Upper lobe of right lung (tissue), 1 donor: ENCODE measurements at regions not wholly inside any gene's neighbourhood (a gene's known extent, or its start where the extent isn't known, plus 50 kb on each side); places are given as distances from the start of the nearest gene placed in this dataset.

Experiments
- ATAC-seq: fragments of 200-7000 bp; cut with Tn5 transposase; one replicate; pipeline ENCODE4 v1.9.1; 2020; ENCODE audit warnings: mild to moderate bottlenecking, moderate library complexity
- DNase-seq: peaks from one replicate; pipeline ENCODE4 v3.0.0-alpha.2; 2020
- H3K27ac ChIP-seq: fragments of 200-600 bp; one replicate; pipeline ENCODE4 v1.8.0; 2022
- H3K27me3 ChIP-seq: fragments of 200-600 bp; one replicate; pipeline ENCODE4 v1.8.0; 2022; ENCODE audit warnings: mild to moderate bottlenecking
- H3K36me3 ChIP-seq: fragments of 200-600 bp; one replicate; pipeline ENCODE4 v1.8.0; 2022
- H3K4me1 ChIP-seq: fragments of 200-600 bp; one replicate; pipeline ENCODE4 v1.8.0; 2022
- H3K4me3 ChIP-seq: fragments of 200-600 bp; one replicate; pipeline ENCODE4 v1.8.0; 2022; ENCODE audit warnings: mild to moderate bottlenecking
- H3K9me3 ChIP-seq: fragments of 200-600 bp; one replicate; pipeline ENCODE4 v1.8.0; 2022
- intact Hi-C: fragments of 100-400 bp; cut with DNase I; formaldehyde crosslinking; loops from one replicate; pipeline ENCODE4 v1.11.0; 2022
- TF ChIP-seq, protein P1 (sequence below): fragments of 200-600 bp; IDR thresholded peaks from one replicate; pipeline ENCODE4 v1.8.0; 2022; ENCODE audit warnings: antibody characterized with exemption
- donor health status: DM: no; HTN: yes; CAD: no; lungs with severe emphysema.

DNA sequence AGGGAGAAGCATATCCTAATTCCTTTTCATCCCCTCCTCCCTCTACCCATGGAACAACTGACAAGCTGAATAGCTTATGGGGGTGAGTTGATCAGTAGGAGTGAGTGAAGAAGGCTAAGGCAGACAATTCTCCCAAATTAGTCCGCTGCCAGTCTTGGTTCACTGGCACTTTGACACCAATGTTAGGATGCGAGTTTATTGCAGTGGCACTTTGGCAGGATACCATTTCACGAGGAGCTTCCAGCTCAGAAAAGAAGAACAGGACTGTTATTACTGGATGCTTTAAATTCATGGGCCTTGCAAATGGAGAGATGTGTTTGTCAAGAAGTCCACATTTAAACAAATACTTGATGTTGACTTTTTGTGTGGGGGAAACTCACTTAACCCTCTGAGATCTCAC, 427.6 kb downstream of the NR2F1-AS1 start:
- Histone ChIP-seq H3K27ac (no peak overlapping the region), H3K27me3 (no peaks in the 10 kb centered on the region), H3K36me3 (no peaks in the 10 kb centered on the region), H3K9me3 (no peaks in the 10 kb centered on the region), H3K4me3 (no peak overlapping the region), H3K4me1 (no peaks in the 10 kb centered on the region)
- intact Hi-C loops: no loop called here
- DNase-seq (no peak), ATAC-seq (no peak)
- TF ChIP-seq, protein P1, sequence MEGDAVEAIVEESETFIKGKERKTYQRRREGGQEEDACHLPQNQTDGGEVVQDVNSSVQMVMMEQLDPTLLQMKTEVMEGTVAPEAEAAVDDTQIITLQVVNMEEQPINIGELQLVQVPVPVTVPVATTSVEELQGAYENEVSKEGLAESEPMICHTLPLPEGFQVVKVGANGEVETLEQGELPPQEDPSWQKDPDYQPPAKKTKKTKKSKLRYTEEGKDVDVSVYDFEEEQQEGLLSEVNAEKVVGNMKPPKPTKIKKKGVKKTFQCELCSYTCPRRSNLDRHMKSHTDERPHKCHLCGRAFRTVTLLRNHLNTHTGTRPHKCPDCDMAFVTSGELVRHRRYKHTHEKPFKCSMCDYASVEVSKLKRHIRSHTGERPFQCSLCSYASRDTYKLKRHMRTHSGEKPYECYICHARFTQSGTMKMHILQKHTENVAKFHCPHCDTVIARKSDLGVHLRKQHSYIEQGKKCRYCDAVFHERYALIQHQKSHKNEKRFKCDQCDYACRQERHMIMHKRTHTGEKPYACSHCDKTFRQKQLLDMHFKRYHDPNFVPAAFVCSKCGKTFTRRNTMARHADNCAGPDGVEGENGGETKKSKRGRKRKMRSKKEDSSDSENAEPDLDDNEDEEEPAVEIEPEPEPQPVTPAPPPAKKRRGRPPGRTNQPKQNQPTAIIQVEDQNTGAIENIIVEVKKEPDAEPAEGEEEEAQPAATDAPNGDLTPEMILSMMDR: no peak

DNA sequence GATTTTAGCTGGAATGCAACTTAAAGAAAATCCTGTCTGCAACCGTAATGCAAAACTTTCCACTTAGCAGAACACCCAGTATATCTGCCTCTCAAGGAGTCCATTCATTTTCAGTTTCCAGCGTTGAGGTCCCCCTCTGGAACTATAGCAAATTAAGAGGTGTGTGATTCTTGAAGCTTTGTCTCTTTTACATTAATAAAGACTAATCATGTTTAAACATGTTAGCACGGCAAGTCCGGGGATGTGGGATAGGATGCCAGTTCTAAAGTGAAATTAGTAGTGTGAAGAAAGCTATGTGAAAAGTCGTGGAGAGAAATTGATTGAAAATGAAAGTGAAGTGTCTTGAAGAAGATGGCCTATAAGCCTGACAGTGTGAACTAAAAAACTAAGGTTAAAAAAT, 429.1 kb downstream of the NR2F1-AS1 start:
- TF ChIP-seq, protein P1: no peak
- Histone ChIP-seq H3K9me3 (no peaks in the 10 kb centered on the region), H3K4me1 (no peaks in the 10 kb centered on the region), H3K27ac (no peak overlapping the region), H3K4me3 (no peak overlapping the region), H3K27me3 (no peaks in the 10 kb centered on the region), H3K36me3 (no peaks in the 10 kb centered on the region)
- ATAC-seq (no peak), DNase-seq (no peak)
- intact Hi-C loops: no loop called here

DNA sequence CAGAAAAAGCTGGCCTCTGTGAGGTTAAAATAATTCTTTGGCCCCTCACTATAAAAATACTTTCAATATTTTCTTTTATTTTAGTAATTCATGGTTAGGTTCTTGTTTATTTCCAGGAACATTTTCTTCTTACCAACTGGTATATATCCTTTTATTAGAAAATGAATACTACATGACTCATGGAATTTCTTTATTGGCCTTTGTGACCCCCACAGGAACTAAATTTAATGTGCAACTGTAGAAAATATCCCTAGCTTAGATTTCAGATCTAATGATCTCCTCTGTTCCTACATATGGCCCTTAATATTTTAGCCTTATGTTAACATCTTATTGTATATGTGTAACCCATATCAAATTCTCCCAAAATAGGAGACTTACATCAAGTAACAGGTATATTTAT, 429.9 kb downstream of the NR2F1-AS1 start:
- Histone ChIP-seq H3K4me1 (no peaks in the 10 kb centered on the region), H3K9me3 (no peaks in the 10 kb centered on the region), H3K4me3 (no peak overlapping the region), H3K36me3 (no peaks in the 10 kb centered on the region), H3K27me3 (no peaks in the 10 kb centered on the region), H3K27ac (no peak overlapping the region)
- TF ChIP-seq, protein P1: no peak
- no peak for DNase-seq
- ATAC-seq: no peak
- intact Hi-C loops: no loop called here

DNA sequence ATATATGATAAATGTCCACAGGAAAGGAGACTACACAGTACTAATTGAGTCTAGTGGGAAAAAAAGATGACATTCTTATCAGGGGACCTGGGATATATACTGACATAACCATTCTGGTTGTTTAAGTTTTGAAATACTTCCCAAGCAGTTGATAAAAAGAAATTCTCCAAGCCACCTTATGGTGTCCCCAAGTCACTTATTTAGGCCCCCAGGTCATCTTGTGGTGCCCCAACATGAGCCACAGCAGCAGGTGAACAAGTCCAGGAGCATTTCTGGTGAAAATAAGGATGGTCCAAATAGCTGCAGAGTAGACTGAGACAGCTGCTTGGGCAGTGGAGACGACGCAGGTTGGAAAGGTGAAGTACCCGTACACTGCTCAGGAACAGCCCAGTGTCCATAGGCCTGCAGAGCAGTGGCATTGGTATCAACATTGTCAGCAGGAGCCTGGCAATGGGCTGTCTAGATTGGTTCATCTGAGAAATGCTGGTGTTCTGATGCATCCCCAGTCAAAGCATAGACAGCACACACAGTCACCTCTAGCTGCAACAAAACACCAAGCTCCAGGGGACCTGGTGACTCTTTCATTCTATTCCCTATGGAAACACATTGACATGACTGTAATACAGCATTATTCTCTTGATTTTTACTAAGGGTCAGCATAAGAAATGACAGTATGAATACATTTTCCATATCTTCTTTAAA, 430.6 kb downstream of the NR2F1-AS1 start:
- no peak for ATAC-seq

DNA sequence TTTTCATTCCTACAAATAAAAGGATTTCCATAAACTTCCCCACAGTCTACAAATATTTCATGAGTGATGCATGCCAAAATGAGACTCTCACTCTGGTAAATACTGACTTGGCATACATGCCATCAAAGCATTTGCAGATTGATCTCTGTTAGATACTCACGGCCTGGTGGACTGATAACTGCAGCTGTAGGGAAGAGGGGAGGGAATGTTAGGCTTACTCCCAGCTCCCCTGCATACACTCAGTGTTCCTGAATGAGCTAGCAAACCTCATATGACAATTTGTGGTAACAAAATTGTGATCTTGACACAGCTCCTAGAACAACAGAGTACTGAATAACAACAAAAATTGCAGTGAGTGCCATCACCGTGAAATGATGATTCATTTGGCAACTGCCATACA, 435.3 kb downstream of the NR2F1-AS1 start:
- no peaks in the 10 kb centered on the region for H3K27me3 ChIP-seq
- ATAC-seq: no peak
- TF ChIP-seq, protein P1: no peak

More for the DNA sequence above, 430.6 kb downstream of the NR2F1-AS1 start:
- no peak for DNase-seq
- H3K36me3 ChIP-seq: no peaks in the 10 kb centered on the region
- TF ChIP-seq, protein P1: no peak
- no peaks in the 10 kb centered on the region for H3K27me3 ChIP-seq
- no peak overlapping the region for H3K4me3 ChIP-seq
- H3K4me1 ChIP-seq: no peaks in the 10 kb centered on the region
- intact Hi-C loops: no loop called here
- no peaks in the 10 kb centered on the region for H3K9me3 ChIP-seq
- no peak overlapping the region for H3K27ac ChIP-seq

DNA sequence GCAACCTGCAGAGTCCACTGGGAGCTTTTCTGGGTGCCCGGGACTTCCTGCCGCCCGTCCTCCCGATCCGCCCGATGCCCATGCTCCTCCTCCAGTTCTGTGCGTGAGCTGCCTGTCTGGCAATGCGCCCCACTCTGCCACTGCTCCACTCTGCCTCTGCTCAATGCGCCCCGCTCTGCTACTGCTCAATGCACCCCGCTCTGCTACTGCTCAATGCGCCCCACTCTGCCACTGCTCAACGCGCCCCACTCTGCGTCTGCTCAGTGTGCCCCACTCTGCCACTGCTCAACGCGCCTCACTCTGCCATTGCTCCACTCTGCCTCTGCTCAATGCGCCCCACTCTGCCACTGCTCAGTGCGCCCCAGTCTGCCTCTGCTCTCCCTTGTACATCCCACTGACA, 436.0 kb downstream of the NR2F1-AS1 start:
- intact Hi-C loops: no loop called here
- TF ChIP-seq, protein P1: no peak
- H3K4me3 ChIP-seq: no peak overlapping the region
- no peaks in the 10 kb centered on the region for H3K4me1 ChIP-seq
- no peak overlapping the region for H3K27ac ChIP-seq
- ATAC-seq: peak; percentile 31
- no peak for DNase-seq
- H3K36me3 ChIP-seq: no peaks in the 10 kb centered on the region
- H3K27me3 ChIP-seq: no peaks in the 10 kb centered on the region
- no peaks in the 10 kb centered on the region for H3K9me3 ChIP-seq

More for the DNA sequence above, 435.3 kb downstream of the NR2F1-AS1 start:
- intact Hi-C loops: no loop called here
- Histone ChIP-seq H3K27ac (no peak overlapping the region), H3K4me1 (no peaks in the 10 kb centered on the region), H3K36me3 (no peaks in the 10 kb centered on the region), H3K4me3 (no peak overlapping the region), H3K9me3 (no peaks in the 10 kb centered on the region)
- no peak for DNase-seq
